ENCODE measurements at regions not wholly inside any gene's neighbourhood (a gene's known extent, or its start where the extent isn't known, plus 50 kb on each side); places are given as distances from the start of the nearest gene placed in this dataset.

DNA sequence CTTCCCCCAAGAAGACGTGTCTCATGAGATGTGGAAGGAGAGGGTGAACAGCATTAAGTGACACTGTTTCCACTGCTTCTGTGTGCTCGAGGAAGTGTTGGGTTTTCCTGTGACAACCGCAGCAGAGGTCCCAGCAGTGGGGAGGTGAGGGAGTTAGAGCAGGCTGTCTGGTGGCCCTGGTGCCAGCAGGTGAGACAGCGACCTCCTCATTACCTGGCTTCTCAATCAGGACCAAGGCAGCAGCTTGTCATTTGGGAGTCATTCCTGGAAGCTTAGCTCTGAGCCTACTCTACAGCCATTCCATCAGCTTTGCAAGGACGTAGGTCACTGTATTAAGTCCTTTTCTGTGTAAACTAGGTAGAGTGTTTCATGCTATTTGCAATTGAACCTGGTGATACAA, 63.3 kb upstream of the RGMA start:
- ATAC-seq = peak in 3 of 4 donors; percentile 39 to 60 (median 47)
- no peak for FAIRE-seq
- H3K36me3 ChIP-seq = no peaks in the 10 kb centered on the region
- H3K4me1 ChIP-seq = no peaks in the 10 kb centered on the region
- intact Hi-C loops (cut with DNase I) = no loop called here
- H3K4me3 ChIP-seq = no peak overlapping the region
- no peak for TF ChIP-seq CTCF (IDR thresholded peaks at IDR 0.05)
- 54 to 59% methylated on average over 5 of the region's 5 CpGs for WGBS, 2 donors
- peak overlapping the region in 3 of 4 donors; percentile 13 to 56 (median 16) for H3K27ac ChIP-seq
- no peaks in the 10 kb centered on the region for H3K9me3 ChIP-seq
- no peaks in the 10 kb centered on the region for H3K27me3 ChIP-seq
- DNase-seq = no peak

- H3K4me1 ChIP-seq = no peaks in the 10 kb centered on the region
- TF ChIP-seq CTCF (IDR thresholded peaks at IDR 0.05) = no peak
- H3K36me3 ChIP-seq = no peaks in the 10 kb centered on the region
- peak in 1 of 6 donors; percentile 14 for DNase-seq
- peak overlapping the region in 1 of 4 donors; percentile 56 for H3K27ac ChIP-seq
- H3K4me3 ChIP-seq = no peak overlapping the region
- H3K27me3 ChIP-seq = no peaks in the 10 kb centered on the region
- 56 to 66% methylated on average over 14 of the region's 14 CpGs for WGBS, 2 donors
- FAIRE-seq = no peak
- ATAC-seq = peak in 3 of 4 donors; percentile 8 to 51 (median 43)
- H3K9me3 ChIP-seq = no peaks in the 10 kb centered on the region
- intact Hi-C loops (cut with DNase I) = no loop called here
Measured at GRCh38 chr15:93150910-93151881, 62.2 kb upstream of the RGMA start.

DNA sequence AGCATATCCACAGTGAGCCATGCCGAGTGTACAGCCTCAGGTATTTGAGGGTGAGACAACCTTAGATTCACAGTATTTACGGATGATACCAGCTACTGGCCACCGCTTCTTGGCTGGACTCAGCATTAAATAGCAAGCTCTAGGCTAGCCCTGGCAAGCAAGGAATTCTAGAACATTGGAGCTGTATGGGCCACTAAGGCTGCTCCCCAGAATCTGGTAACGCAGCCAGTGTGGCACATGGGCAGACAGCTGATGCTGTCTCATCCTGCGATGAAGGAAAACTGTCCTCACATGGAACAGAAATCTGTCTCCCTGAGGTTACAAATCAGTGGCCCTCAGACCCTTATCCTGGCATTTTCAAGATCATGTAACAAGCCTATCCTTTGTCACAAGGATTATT, 57.6 kb upstream of the RGMA start:
- TF ChIP-seq CTCF (IDR thresholded peaks at IDR 0.05) = no peak
- ATAC-seq (no peak), FAIRE-seq (no peak), DNase-seq (no peak)
- Histone ChIP-seq H3K27ac (no peak overlapping the region), H3K9me3 (no peaks in the 10 kb centered on the region), H3K36me3 (no peaks in the 10 kb centered on the region), H3K4me1 (no peaks in the 10 kb centered on the region), H3K27me3 (no peaks in the 10 kb centered on the region), H3K4me3 (no peak overlapping the region)
- intact Hi-C loops (cut with DNase I) = no loop called here
- WGBS, 2 donors = 90 to 95% methylated on average over 5 of the region's 5 CpGs

GRCh38 chr15:93146196-93146595, 57.2 kb upstream of the RGMA start:
- no peak for ATAC-seq
- Histone ChIP-seq H3K4me1 (no peaks in the 10 kb centered on the region), H3K4me3 (no peak overlapping the region), H3K27me3 (no peaks in the 10 kb centered on the region), H3K9me3 (no peaks in the 10 kb centered on the region), H3K27ac (no peak overlapping the region), H3K36me3 (no peaks in the 10 kb centered on the region)
- no peak for DNase-seq
- TF ChIP-seq CTCF (IDR thresholded peaks at IDR 0.05) = no peak
- intact Hi-C loops (cut with DNase I) = no loop called here
- FAIRE-seq = no peak
- 67 to 83% methylated on average over 7 of the region's 7 CpGs for WGBS, 2 donors
